ENCODE measurements at regions not wholly inside any gene's neighbourhood (a gene's known extent, or its start where the extent isn't known, plus 50 kb on each side); places are given as distances from the start of the nearest gene placed in this dataset.

DNA sequence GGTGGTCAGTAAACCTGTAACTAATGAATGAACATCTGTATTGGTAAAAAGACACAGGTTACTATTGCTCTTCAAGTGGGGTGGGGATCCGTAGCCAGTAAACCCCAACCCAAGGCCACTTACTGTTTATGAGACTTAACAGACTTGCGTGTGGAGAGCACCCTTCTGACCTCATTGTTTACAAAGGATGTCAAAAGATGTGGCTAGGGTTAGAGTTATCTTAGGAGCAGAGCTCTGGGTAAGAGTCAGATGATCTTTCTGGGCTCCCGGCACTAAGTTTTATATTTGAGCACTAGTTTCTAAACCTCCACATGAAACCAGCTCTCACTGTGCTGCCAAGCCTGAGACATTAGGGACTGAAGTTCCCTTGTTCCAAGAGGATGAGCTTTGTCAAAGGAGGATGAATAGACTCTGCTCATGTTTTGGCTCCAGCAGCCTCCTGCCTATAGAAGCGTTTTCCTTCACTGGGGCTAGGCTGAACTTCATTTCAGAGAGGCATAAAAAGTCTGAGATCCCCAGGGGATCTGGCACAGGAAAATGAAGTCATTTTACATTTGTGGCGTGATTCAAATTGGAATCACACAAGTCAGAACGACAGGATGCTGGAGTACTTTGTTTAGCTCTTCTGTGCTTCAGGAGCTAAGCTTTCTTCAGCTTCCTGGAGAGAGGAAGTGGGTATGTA lies 403.1 kb upstream of the TRIB2 start:
- DNase-seq (ENCODE audit: low read depth), result no peak
- H3K4me3 ChIP-seq (ENCODE audit: low read length), result no peak overlapping the region

DNA sequence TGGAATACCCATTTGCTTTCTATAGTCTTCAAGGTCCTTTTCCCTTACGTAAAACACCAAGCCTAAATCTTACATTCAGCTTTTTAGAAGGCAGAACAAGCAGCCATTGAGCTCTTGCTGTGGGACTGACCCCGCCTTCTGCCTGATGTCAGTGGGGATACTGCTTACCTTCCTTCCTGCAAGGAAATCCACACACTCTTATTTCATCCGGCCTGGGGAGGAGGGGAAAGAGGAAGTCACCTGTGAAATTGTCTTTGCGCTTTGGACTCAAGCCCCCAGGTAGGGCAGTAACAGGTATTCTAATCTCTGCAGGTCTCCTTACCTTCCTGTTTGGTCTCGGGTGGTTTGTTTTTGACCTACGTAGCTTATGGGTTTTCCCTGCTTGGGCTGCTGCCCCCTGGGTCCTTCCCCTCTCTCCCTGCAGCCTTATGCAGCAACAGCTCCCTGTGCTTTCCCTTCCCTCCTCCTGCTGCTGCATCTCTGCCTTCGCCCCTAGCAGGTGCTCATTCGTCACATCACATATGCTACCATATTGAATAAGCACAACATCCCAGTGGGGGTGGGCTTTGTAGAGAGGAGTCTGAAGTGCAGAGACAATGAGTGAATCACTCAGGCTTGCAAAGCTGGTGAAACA lies 402.5 kb upstream of the TRIB2 start:
- no peak for DNase-seq (ENCODE audit: low read depth)
- TF ChIP-seq, protein P1, sequence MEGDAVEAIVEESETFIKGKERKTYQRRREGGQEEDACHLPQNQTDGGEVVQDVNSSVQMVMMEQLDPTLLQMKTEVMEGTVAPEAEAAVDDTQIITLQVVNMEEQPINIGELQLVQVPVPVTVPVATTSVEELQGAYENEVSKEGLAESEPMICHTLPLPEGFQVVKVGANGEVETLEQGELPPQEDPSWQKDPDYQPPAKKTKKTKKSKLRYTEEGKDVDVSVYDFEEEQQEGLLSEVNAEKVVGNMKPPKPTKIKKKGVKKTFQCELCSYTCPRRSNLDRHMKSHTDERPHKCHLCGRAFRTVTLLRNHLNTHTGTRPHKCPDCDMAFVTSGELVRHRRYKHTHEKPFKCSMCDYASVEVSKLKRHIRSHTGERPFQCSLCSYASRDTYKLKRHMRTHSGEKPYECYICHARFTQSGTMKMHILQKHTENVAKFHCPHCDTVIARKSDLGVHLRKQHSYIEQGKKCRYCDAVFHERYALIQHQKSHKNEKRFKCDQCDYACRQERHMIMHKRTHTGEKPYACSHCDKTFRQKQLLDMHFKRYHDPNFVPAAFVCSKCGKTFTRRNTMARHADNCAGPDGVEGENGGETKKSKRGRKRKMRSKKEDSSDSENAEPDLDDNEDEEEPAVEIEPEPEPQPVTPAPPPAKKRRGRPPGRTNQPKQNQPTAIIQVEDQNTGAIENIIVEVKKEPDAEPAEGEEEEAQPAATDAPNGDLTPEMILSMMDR (conservative IDR thresholded peaks at IDR 0.05; ENCODE audit: low read depth, low read length), result no peak
- no peak overlapping the region for H3K4me3 ChIP-seq (ENCODE audit: low read length)

More for the DNA sequence above, 403.1 kb upstream of the TRIB2 start:
- TF ChIP-seq, protein P1 (conservative IDR thresholded peaks at IDR 0.05; ENCODE audit: low read depth, low read length), result no peak

DNA sequence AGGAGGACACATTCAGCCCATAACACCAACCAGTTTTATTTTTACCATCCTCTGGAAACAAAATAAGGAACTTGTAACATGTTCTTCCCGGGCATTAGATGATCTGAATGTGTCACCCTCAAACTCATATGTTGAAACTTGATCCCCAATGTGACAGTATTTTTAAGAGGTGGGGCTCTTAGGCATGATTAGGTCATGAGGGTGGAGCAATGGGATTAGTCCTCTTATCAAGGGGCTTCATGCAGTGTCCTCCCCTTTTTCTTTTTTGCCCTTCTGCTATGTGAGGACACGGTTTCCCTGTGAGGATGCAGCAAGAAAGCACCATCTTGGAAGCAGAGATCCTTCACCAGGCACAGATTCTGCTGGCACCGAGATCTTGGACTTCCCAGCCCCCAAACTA lies 401.5 kb upstream of the TRIB2 start:
- no peak for DNase-seq (ENCODE audit: low read depth)
- TF ChIP-seq, protein P1 (conservative IDR thresholded peaks at IDR 0.05; ENCODE audit: low read depth, low read length), result no peak
- no peak overlapping the region for H3K4me3 ChIP-seq (ENCODE audit: low read length)

DNA sequence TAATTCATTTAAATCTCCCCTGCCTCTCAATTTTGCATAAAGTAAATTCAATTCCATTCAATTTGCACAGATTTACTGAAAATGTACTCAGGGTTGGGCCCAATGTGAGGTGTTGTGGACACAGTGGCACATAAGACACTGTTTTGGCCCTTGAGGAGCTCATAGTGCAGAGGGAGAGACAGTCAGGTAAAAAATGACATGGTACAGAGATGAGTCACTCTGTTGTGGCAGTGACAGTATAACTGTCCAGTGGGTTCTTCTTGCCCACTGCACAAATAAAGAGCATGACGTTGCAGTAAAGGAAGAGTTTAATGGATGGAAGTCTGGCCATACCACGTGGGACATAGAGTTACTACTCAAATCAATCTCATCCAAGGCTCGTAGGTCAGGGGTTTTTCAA lies 400.3 kb upstream of the TRIB2 start:
- H3K4me3 ChIP-seq (ENCODE audit: low read length), result no peak overlapping the region
- TF ChIP-seq, protein P1 (conservative IDR thresholded peaks at IDR 0.05; ENCODE audit: low read depth, low read length), result no peak
- DNase-seq (ENCODE audit: low read depth), result no peak

DNA sequence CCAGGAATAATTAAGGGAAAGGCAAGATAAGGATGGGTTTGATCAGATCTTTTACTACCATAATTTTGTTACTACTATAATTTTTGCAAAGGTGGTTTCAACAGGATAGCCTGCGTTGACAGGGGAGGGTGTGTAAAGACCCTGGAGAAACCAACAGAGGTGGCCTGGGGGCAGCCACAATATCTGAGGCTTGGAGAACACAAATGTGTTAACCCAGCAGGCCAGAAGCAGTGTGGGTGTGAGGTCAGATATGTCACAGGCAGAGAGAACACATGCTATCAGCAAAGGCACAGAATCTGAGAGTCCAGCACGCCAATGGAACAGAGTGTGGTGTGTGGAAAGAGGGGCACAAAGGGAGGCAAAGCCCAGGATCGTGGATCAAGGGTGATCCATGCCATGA lies 399.4 kb upstream of the TRIB2 start:
- H3K4me3 ChIP-seq (ENCODE audit: low read length), result no peak overlapping the region
- DNase-seq (ENCODE audit: low read depth), result no peak
- TF ChIP-seq, protein P1 (conservative IDR thresholded peaks at IDR 0.05; ENCODE audit: low read depth, low read length), result no peak

DNA sequence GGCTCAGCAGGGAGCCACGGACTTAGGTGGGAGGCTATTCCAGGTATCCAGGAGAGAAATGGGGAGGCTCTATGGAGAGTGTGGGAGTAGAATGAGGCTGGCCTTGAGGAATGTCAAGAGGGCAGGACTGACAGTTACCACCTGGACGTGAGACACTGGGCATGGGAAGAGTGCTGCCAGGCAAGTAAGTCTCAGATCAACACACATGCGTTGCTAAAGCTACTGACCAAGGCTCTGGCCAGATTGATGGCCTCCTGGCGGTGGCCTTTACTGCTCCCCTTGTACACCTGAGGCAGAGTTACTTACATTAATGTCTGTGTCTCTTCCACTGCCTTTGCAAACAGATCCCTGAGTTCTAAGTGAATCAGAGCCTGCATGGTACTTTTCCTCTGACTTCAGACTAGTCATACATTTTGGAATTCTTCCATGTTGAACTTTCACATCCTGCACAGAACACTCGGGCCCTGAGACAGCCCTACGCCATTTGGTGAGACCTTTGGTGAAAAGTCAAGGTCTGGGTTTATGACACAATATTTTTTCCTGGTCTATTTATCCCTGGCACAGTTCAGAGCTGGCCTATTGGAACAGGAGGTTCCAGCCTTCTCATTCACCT lies 398.8 kb upstream of the TRIB2 start:
- TF ChIP-seq, protein P1 (conservative IDR thresholded peaks at IDR 0.05; ENCODE audit: low read depth, low read length), result no peak

More for the DNA sequence above, 398.8 kb upstream of the TRIB2 start:
- H3K4me3 ChIP-seq (ENCODE audit: low read length), result no peak overlapping the region
- DNase-seq (ENCODE audit: low read depth), result no peak
